Liver (tissue), 8 donors: ENCODE measurements at regions not wholly inside any gene's neighbourhood (a gene's known extent, or its start where the extent isn't known, plus 50 kb on each side); places are given as distances from the start of the nearest gene placed in this dataset.
A peak's percentile ranks its signal among the peaks of the same experiment; 100 is the strongest.

ENCODE experiments used
- DNase-seq: peaks from one replicate; pipeline ENCODE4 v3.0.0-alpha.2; 2017; ENCODE audit warnings: low spot score
- H3K27ac ChIP-seq, 2 donors: one replicate each; pipeline ENCODE4 v1.7.0; 2013; ENCODE audit warnings: inconsistent platforms in 2 of 2, low read length in 2 of 2, control low read depth in 1 of 2, low read depth in 1 of 2, mild to moderate bottlenecking in 1 of 2
- H3K27me3 ChIP-seq, 4 donors: one replicate each; pipeline versions ENCODE4 v1.6.1 to v1.7.0; 2013; ENCODE audit warnings: low read length in 3 of 4, inconsistent platforms in 1 of 4, mild to moderate bottlenecking in 1 of 4, moderate library complexity in 1 of 4; ENCODE audit not compliant: control insufficient read depth in 4 of 4, insufficient read depth in 4 of 4
- H3K36me3 ChIP-seq, 4 donors: one replicate each; pipeline versions ENCODE4 v1.6.1 to v1.7.0; 2013; ENCODE audit warnings: low read length in 3 of 4, mild to moderate bottlenecking in 3 of 4, low read depth in 1 of 4, moderate library complexity in 1 of 4; ENCODE audit not compliant: control insufficient read depth in 4 of 4, insufficient read depth in 3 of 4
- H3K4me1 ChIP-seq, 4 donors: one replicate each; pipeline versions ENCODE4 v1.6.1 to v1.7.0; 2013; ENCODE audit warnings: low read length in 3 of 4, mild to moderate bottlenecking in 3 of 4, moderate library complexity in 1 of 4; ENCODE audit not compliant: control insufficient read depth in 4 of 4, insufficient read depth in 4 of 4
- H3K4me3 ChIP-seq, 3 donors: one replicate each; pipeline versions ENCODE4 v1.6.1 to v1.7.0; 2013; ENCODE audit warnings: low read length in 3 of 3, control low read depth in 1 of 3, low read depth in 1 of 3, mild to moderate bottlenecking in 1 of 3
- H3K9ac ChIP-seq, 2 donors: one replicate each; pipeline ENCODE4 v1.7.0; 2013; ENCODE audit warnings: low read length in 2 of 2, mild to moderate bottlenecking in 2 of 2, moderate library complexity in 2 of 2, control low read depth in 1 of 2, low read depth in 1 of 2
- H3K9me3 ChIP-seq, 4 donors: one replicate each; pipeline versions ENCODE4 v1.6.1 to v1.7.0; 2013; ENCODE audit warnings: low read length in 3 of 4; ENCODE audit not compliant: control insufficient read depth in 4 of 4
- ATF3 ChIP-seq: IDR thresholded peaks from 2 replicates; pipeline ENCODE4 v1.6.1; 2016; ENCODE audit warnings: antibody characterized with exemption
- CTCF ChIP-seq: fragments of 150-350 bp; IDR thresholded peaks from 2 replicates; pipeline ENCODE4 v1.5.1; 2017; ENCODE audit warnings: improper control_type of control experiment, low read depth, low read length; ENCODE audit not compliant: missing input control
- EGR1 ChIP-seq, 2 donors: IDR thresholded peaks; 2 replicates each; pipeline ENCODE4 v1.6.1; 2016 to 2018; ENCODE audit warnings: antibody characterized with exemption in 2 of 2, low read depth in 2 of 2
- FOXA1 ChIP-seq: IDR thresholded peaks from 2 replicates; pipeline ENCODE4 v1.6.1; 2016; ENCODE audit warnings: antibody characterized with exemption
- FOXA2 ChIP-seq: IDR thresholded peaks from 2 replicates; pipeline ENCODE4 v1.6.1; 2016; ENCODE audit warnings: antibody characterized with exemption
- GABPA ChIP-seq, 2 donors: IDR thresholded peaks in 1 of 2; conservative IDR thresholded peaks in 1 of 2; 2 replicates each; pipeline ENCODE4 v1.6.1; 2016; ENCODE audit warnings: antibody characterized with exemption in 2 of 2, mild to moderate bottlenecking in 1 of 2, moderate library complexity in 1 of 2
- HNF4A ChIP-seq, 2 donors: conservative IDR thresholded peaks; 2 replicates each; pipeline ENCODE4 v1.6.1; 2016; ENCODE audit warnings: antibody characterized with exemption in 2 of 2, mild to moderate bottlenecking in 2 of 2
- HNF4G ChIP-seq: IDR thresholded peaks from 2 replicates; pipeline ENCODE4 v1.6.1; 2016; ENCODE audit warnings: antibody characterized with exemption
- JUND ChIP-seq, 2 donors: IDR thresholded peaks; 2 replicates each; pipeline ENCODE4 v1.6.1; 2016; ENCODE audit warnings: antibody characterized with exemption in 2 of 2
- RAD21 ChIP-seq, 2 donors: IDR thresholded peaks; 2 replicates each; pipeline ENCODE4 v1.6.1; 2016; ENCODE audit warnings: antibody characterized with exemption in 2 of 2, mild to moderate bottlenecking in 2 of 2
- RXRA ChIP-seq, 2 donors: IDR thresholded peaks; 2 replicates each; pipeline ENCODE4 v1.6.1; 2017 to 2018; ENCODE audit warnings: antibody characterized with exemption in 2 of 2, mild to moderate bottlenecking in 1 of 2
- TAF1 ChIP-seq: conservative IDR thresholded peaks from 2 replicates; pipeline ENCODE4 v1.6.1; 2016; ENCODE audit warnings: antibody characterized with exemption, mild to moderate bottlenecking
- YY1 ChIP-seq: IDR thresholded peaks from 2 replicates; pipeline ENCODE4 v1.6.1; 2016; ENCODE audit warnings: antibody characterized with exemption, mild to moderate bottlenecking
- ZBTB33 ChIP-seq: IDR thresholded peaks from 2 replicates; pipeline ENCODE4 v1.6.1; 2016; ENCODE audit warnings: antibody characterized with exemption
- WGBS: extraction: QIAGEN DNeasy Blood & Tissue Kit; methylation state at CpG from one replicate; pipeline ENCODE4 v1.1.7; 2013; 5-methylcytosine and 5-hydroxymethylcytosine counted together
- TF ChIP-seq, protein P1 (sequence below): IDR thresholded peaks from 2 replicates; pipeline ENCODE4 v1.6.1; 2016; ENCODE audit warnings: antibody characterized with exemption
- donor health status: healthy.
- donor health status: healthy.
- donor health status: healthy.
- donor health status: healthy.
- donor health status: healthy.

- TF ChIP-seq RAD21 (IDR thresholded peaks at IDR 0.05) = no peak
- TF ChIP-seq ZBTB33 = no peak
- no peak for TF ChIP-seq FOXA2
- TF ChIP-seq HNF4G = no peak
Measured at GRCh38 chrX:7568597-7568996, 274.4 kb upstream of the VCX start (continued).

DNA sequence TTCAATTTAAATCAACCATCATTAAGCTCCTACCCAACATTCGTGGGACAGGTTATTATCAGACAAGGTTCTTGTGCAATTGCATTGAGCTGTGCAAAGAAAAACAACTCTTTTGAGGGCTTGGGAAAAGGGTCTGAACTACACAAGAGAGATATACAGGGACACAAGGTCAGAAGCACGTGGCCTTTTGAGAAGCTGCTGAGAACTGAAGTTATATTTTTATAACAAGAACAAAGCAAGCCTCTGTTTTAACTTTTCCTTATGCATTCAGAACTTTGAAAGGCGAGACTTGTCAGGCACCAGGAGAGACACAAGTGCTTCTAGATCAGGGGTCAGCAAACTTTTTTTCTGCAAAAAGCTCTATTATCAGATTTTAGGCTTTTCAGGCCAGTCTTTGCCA lies 274.8 kb upstream of the VCX start:
- WGBS = 37% methylated on average over 3 of the region's 3 CpGs
- Histone ChIP-seq H3K9ac (no peak overlapping the region), H3K36me3 (no peaks in the 10 kb centered on the region), H3K27ac (no peak overlapping the region), H3K9me3 (no peaks in the 10 kb centered on the region), H3K27me3 (no peaks in the 10 kb centered on the region), H3K4me1 (no peaks in the 10 kb centered on the region), H3K4me3 (no peak overlapping the region)
- no peak for DNase-seq
- TF ChIP-seq EGR1 (IDR thresholded peaks at IDR 0.05; ENCODE audit: low read depth in 2 of 2) (no peak), HNF4A (conservative IDR thresholded peaks at IDR 0.05) (no peak), RAD21 (IDR thresholded peaks at IDR 0.05) (no peak), FOXA2 (no peak), RXRA (IDR thresholded peaks at IDR 0.05) (no peak), ZBTB33 (no peak), HNF4G (no peak), GABPA (IDR thresholded peaks at IDR 0.05 in 1 of 2, conservative IDR thresholded peaks at IDR 0.05 in 1 of 2) (no peak), TAF1 (no peak), FOXA1 (no peak), ATF3 (no peak), YY1 (no peak)
- TF ChIP-seq, protein P1, sequence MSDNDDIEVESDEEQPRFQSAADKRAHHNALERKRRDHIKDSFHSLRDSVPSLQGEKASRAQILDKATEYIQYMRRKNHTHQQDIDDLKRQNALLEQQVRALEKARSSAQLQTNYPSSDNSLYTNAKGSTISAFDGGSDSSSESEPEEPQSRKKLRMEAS = no peak

DNA sequence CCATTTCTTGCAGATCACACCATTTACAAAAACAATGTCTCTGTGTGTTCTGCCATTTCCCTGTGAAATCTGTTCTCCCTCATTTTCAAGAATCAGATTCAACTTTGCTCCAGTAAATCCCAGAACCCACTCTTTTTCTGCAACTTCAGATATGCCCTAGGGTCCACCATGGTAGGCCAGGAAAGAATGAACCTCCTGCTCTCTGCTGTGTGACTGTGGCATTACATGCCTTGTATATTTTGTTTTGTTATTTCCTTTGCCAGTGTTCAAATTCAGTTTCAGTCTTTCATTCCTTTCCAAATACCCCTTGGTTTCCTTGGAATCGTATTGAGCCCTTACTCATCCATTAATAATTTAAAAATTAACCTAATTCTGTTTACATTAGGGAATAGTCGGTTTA lies 290.2 kb upstream of the VCX start:
- Histone ChIP-seq H3K9ac (no peak overlapping the region), H3K9me3 (no peaks in the 10 kb centered on the region), H3K27me3 (no peaks in the 10 kb centered on the region), H3K4me1 (no peaks in the 10 kb centered on the region), H3K4me3 (no peak overlapping the region), H3K27ac (no peak overlapping the region), H3K36me3 (no peaks in the 10 kb centered on the region)
- no peak for DNase-seq
- TF ChIP-seq EGR1 (IDR thresholded peaks at IDR 0.05; ENCODE audit: low read depth in 2 of 2) = no peak
- no peak for TF ChIP-seq JUND (IDR thresholded peaks at IDR 0.05)
- TF ChIP-seq TAF1 = no peak
- no peak for TF ChIP-seq CTCF
- TF ChIP-seq HNF4A (conservative IDR thresholded peaks at IDR 0.05) = no peak
- TF ChIP-seq ZBTB33 = no peak
- no peak for TF ChIP-seq FOXA2
- TF ChIP-seq YY1 = no peak
- peak in 1 of 2 donors; percentile 6 for TF ChIP-seq RAD21 (IDR thresholded peaks at IDR 0.05)
- WGBS = 53% methylated on average over 2 of the region's 2 CpGs
